IMR-90 (cell line): ENCODE measurements at regions not wholly inside any gene's neighbourhood (a gene's known extent, or its start where the extent isn't known, plus 50 kb on each side); places are given as distances from the start of the nearest gene placed in this dataset.

Experiments used
- ATAC-seq: fragments of 200-7000 bp; cut with Tn5 transposase; 2 replicates; pipeline ENCODE4 v1.9.1; 2020; ENCODE audit warnings: low read depth, mild to moderate bottlenecking, moderate library complexity
- BruUV-seq: library from RNA; stranded (reverse); fragments of 400-500 nt; replicated peaks from 2 replicates; lab custom pipeline; 2021; lab: Mats Ljungman, UMichigan
- CTCF ChIA-PET: fragments of 300-600 bp; formaldehyde crosslinking; extraction: SDS; loops from one replicate; lab custom pipeline; 2021; ENCODE audit warnings: antibody characterized with exemption; lab: Yijun Ruan, JAX
- POLR2A ChIA-PET: fragments of 300-600 bp; sonication (Branson Sonifier 250); formaldehyde crosslinking; loops from one replicate; lab custom pipeline; 2022; ENCODE audit warnings: antibody characterized with exemption; ENCODE audit not compliant: unreplicated experiment; lab: Charles Lee
- DNase-seq: peaks from one replicate; pipeline ENCODE4 v3.0.0; 2013
- H2AFZ ChIP-seq: replicated peaks from 2 replicates; pipeline ENCODE3; 2013; ENCODE audit warnings: low read length, mild to moderate bottlenecking; ENCODE audit not compliant: poor library complexity
- H2AK5ac ChIP-seq: 2 replicates; pipeline ENCODE4 v1.6.1; 2013; ENCODE audit warnings: low read depth, low read length, inconsistent platforms
- H2AK9ac ChIP-seq: replicated peaks from 2 replicates; pipeline ENCODE3; 2013; ENCODE audit warnings: mild to moderate bottlenecking, low read depth, low read length, moderate library complexity; ENCODE audit not compliant: poor library complexity
- H2BK120ac ChIP-seq: 2 replicates; pipeline ENCODE4 v1.6.1; 2013; ENCODE audit warnings: low read depth, low read length, inconsistent platforms
- H2BK15ac ChIP-seq: 3 replicates; pipeline ENCODE4 v1.6.1; 2013; ENCODE audit warnings: low read depth, low read length, inconsistent platforms
- H2BK20ac ChIP-seq: 2 replicates; pipeline ENCODE4 v1.6.1; 2013; ENCODE audit warnings: low read depth, mild to moderate bottlenecking, inconsistent platforms, low read length, moderate library complexity
- H2BK5ac ChIP-seq: 2 replicates; pipeline ENCODE4 v1.6.1; 2013; ENCODE audit warnings: mild to moderate bottlenecking, low read depth, low read length, inconsistent platforms; ENCODE audit not compliant: poor library complexity, severe bottlenecking
- H3K14ac ChIP-seq: replicated peaks from 2 replicates; pipeline ENCODE4 v1.6.1; 2013; ENCODE audit warnings: low read depth, low read length, inconsistent platforms
- H3K18ac ChIP-seq: 2 replicates; pipeline ENCODE4 v1.6.1; 2013; ENCODE audit warnings: low read depth, low read length, control low read depth
- H3K23ac ChIP-seq: 2 replicates; pipeline ENCODE4 v1.6.1; 2013; ENCODE audit warnings: low read depth, low read length, inconsistent platforms
- H3K27ac ChIP-seq: 2 replicates; pipeline ENCODE4 v1.5.1; 2013; ENCODE audit warnings: mild to moderate bottlenecking, control low read depth, low read length; ENCODE audit not compliant: insufficient read depth
- H3K27me3 ChIP-seq: 2 replicates; pipeline ENCODE4 v1.6.1; 2013; ENCODE audit warnings: low read length; ENCODE audit not compliant: control insufficient read depth, insufficient read depth
- H3K36me3 ChIP-seq: 2 replicates; pipeline ENCODE4 v1.6.1; 2013; ENCODE audit warnings: low read length, mixed read lengths; ENCODE audit not compliant: control insufficient read depth, insufficient read depth
- H3K4ac ChIP-seq: 2 replicates; pipeline ENCODE4 v1.6.1; 2013; ENCODE audit warnings: low read depth, low read length, inconsistent platforms
- H3K4me1 ChIP-seq: 2 replicates; pipeline ENCODE4 v1.6.1; 2013; ENCODE audit warnings: low read length, mixed read lengths; ENCODE audit not compliant: control insufficient read depth, insufficient read depth
- H3K4me2 ChIP-seq: 2 replicates; pipeline ENCODE4 v1.6.1; 2013; ENCODE audit warnings: low read depth, mild to moderate bottlenecking, control low read depth, low read length, moderate library complexity
- H3K4me3 ChIP-seq: 2 replicates; pipeline ENCODE4 v1.5.1; 2013; ENCODE audit warnings: low read depth, mild to moderate bottlenecking, control low read depth, low read length, moderate library complexity; ENCODE audit not compliant: insufficient read depth
- H3K56ac ChIP-seq: 2 replicates; pipeline ENCODE4 v1.6.1; 2013; ENCODE audit warnings: low read length, inconsistent platforms; ENCODE audit not compliant: insufficient read depth; ENCODE audit errors: extremely low read depth
- H3K79me1 ChIP-seq, 2 experiments: 2 replicates each; pipeline ENCODE4 v1.6.1; 2013; ENCODE audit warnings: low read length in 2 of 2, inconsistent platforms in 1 of 2, low read depth in 1 of 2
- H3K9ac ChIP-seq: 2 replicates; pipeline ENCODE4 v1.6.1; 2013; ENCODE audit warnings: low read depth, low read length, control low read depth
- H3K9me1 ChIP-seq: 2 replicates; pipeline ENCODE4 v1.6.1; 2013; ENCODE audit warnings: low read length, inconsistent platforms; ENCODE audit not compliant: insufficient read depth
- H3K9me3 ChIP-seq: 2 replicates; pipeline ENCODE4 v1.6.1; 2013; ENCODE audit warnings: low read length; ENCODE audit not compliant: control insufficient read depth, insufficient read depth
- H4K20me1 ChIP-seq: 2 replicates; pipeline ENCODE4 v1.6.1; 2013; ENCODE audit warnings: low read length, inconsistent platforms; ENCODE audit not compliant: insufficient read depth
- H4K5ac ChIP-seq: 2 replicates; pipeline ENCODE4 v1.6.1; 2013; ENCODE audit warnings: mild to moderate bottlenecking, low read depth, low read length, control low read depth
- H4K8ac ChIP-seq, 2 experiments: 2 replicates each; pipeline ENCODE4 v1.6.1; 2013; ENCODE audit warnings: low read depth in 2 of 2, low read length in 2 of 2, control low read depth in 1 of 2, inconsistent platforms in 1 of 2
- H4K91ac ChIP-seq: 2 replicates; pipeline ENCODE4 v1.6.1; 2013; ENCODE audit warnings: low read depth, low read length, inconsistent platforms; ENCODE audit not compliant: insufficient read depth
- BHLHE40 ChIP-seq: fragments of 150-350 bp; IDR thresholded peaks from 2 replicates; pipeline ENCODE4 v1.6.1; 2016; ENCODE audit warnings: mild to moderate bottlenecking, low read depth, low read length
- CEBPB ChIP-seq: IDR thresholded peaks from 2 replicates; pipeline ENCODE4 v1.6.1; 2012; ENCODE audit warnings: low read depth, low read length, improper control_type of control experiment
- CHD1 ChIP-seq: IDR thresholded peaks from 2 replicates; pipeline ENCODE4 v1.6.1; 2012; ENCODE audit warnings: low read depth, low read length, improper control_type of control experiment
- CTCF ChIP-seq: conservative IDR thresholded peaks from 2 replicates; pipeline ENCODE4 v1.5.1; 2012; ENCODE audit warnings: mild to moderate bottlenecking, low read depth, low read length, improper control_type of control experiment
- ELK1 ChIP-seq: fragments of 150-350 bp; IDR thresholded peaks from 2 replicates; pipeline ENCODE4 v1.6.1; 2016; ENCODE audit warnings: low read depth, mild to moderate bottlenecking, low read length, moderate library complexity, borderline replicate concordance
- FOS ChIP-seq: fragments of 150-350 bp; IDR thresholded peaks from 2 replicates; pipeline ENCODE4 v1.6.1; 2016; ENCODE audit warnings: low read depth, low read length
- MAFK ChIP-seq: IDR thresholded peaks from 2 replicates; pipeline ENCODE4 v1.6.1; 2012; ENCODE audit warnings: low read depth, low read length, improper control_type of control experiment
- MAZ ChIP-seq: IDR thresholded peaks from 2 replicates; pipeline ENCODE4 v1.6.1; 2012; ENCODE audit warnings: low read depth, mild to moderate bottlenecking, low read length, improper control_type of control experiment, moderate library complexity, borderline replicate concordance
- MXI1 ChIP-seq: IDR thresholded peaks from 2 replicates; pipeline ENCODE4 v1.6.1; 2012; ENCODE audit warnings: low read depth, mild to moderate bottlenecking, low read length, moderate library complexity, borderline replicate concordance
- NFE2L2 ChIP-seq: fragments of 150-350 bp; IDR thresholded peaks from 2 replicates; pipeline ENCODE4 v1.6.1; 2016; ENCODE audit warnings: low read depth, mild to moderate bottlenecking, low read length
- POLR2A ChIP-seq: IDR thresholded peaks from 2 replicates; pipeline ENCODE4 v1.6.1; 2012; ENCODE audit warnings: mild to moderate bottlenecking, low read depth, low read length
- RAD21 ChIP-seq: IDR thresholded peaks from 2 replicates; pipeline ENCODE4 v1.6.1; 2012; ENCODE audit warnings: low read length, improper control_type of control experiment
- RCOR1 ChIP-seq: IDR thresholded peaks from 2 replicates; pipeline ENCODE4 v1.6.1; 2012; ENCODE audit warnings: mild to moderate bottlenecking, low read length, improper control_type of control experiment; ENCODE audit not compliant: insufficient replicate concordance
- RFX5 ChIP-seq: IDR thresholded peaks from 2 replicates; pipeline ENCODE4 v1.8.0; 2012; ENCODE audit warnings: low read depth, mild to moderate bottlenecking, low read length, moderate library complexity
- SMC3 ChIP-seq: fragments of 150-350 bp; IDR thresholded peaks from 2 replicates; pipeline ENCODE4 v1.6.1; 2016; ENCODE audit warnings: low read depth, mild to moderate bottlenecking, antibody characterized with exemption, low read length, moderate library complexity
- USF2 ChIP-seq: fragments of 150-350 bp; IDR thresholded peaks from 2 replicates; pipeline ENCODE4 v1.6.1; 2017; ENCODE audit warnings: mild to moderate bottlenecking, antibody characterized with exemption, low read length, low read depth
- WGBS, 2 experiments: methylation state at CpG; one replicate each; pipeline versions ENCODE4 v1.1.5 to v1.1.7; 2013; ENCODE audit warnings: missing lambda C conversion rate in 2 of 2; ENCODE audit not compliant: insufficient read length in 1 of 2; ENCODE audit errors: extremely low coverage in 2 of 2; 5-methylcytosine and 5-hydroxymethylcytosine counted together
- dilution Hi-C: fragments of 300-500 bp; cut with HindIII; formaldehyde crosslinking; loops from one replicate; pipeline ENCODE4 v1.14.3; 2018; ENCODE audit warnings: low sequenced_read_pairs; ENCODE audit not compliant: unreplicated experiment
- in situ Hi-C: fragments of 300-500 bp; cut with MboI; formaldehyde crosslinking; loops from 3 replicates; pipeline ENCODE4 v1.14.3; 2019; ENCODE audit warnings: low sequenced_read_pairs, inconsistent platforms, mixed read lengths
- intact Hi-C: fragments of 100-400 bp; cut with micrococcal nuclease; formaldehyde crosslinking; loops from 2 replicates; pipeline ENCODE4 v1.10.0; 2022

- Histone ChIP-seq H3K18ac (no peak overlapping the region), H3K79me1 (no peaks in the 10 kb centered on the region), H3K9me1 (no peaks in the 10 kb centered on the region), H3K27ac (no peak overlapping the region), H4K91ac (no peak overlapping the region), H2BK5ac (no peak overlapping the region), H3K9me3 (peaks cover 7% of the 10 kb centered on the region), H3K36me3 (no peaks in the 10 kb centered on the region), H2BK15ac (no peak overlapping the region), H3K23ac (no peak overlapping the region), H3K4ac (no peak overlapping the region), H3K14ac (no peak overlapping the region), H3K4me3 (no peak overlapping the region), H3K4me1 (no peaks in the 10 kb centered on the region), H3K27me3 (no peaks in the 10 kb centered on the region), H2BK120ac (no peak overlapping the region), H4K20me1 (no peaks in the 10 kb centered on the region), H2AK9ac (no peak overlapping the region), H2AK5ac (no peak overlapping the region), H4K8ac (no peak overlapping the region), H3K56ac (no peak overlapping the region), H3K9ac (no peak overlapping the region), H2BK20ac (no peak overlapping the region), H3K4me2 (no peak overlapping the region), H4K5ac (no peak overlapping the region), H2AFZ (no peak overlapping the region)
- WGBS, 2 experiments, result 57% methylated on average over 1 of the region's 2 CpGs; no CpG with 5 or more reads in 1 of the 2 experiments
- in situ Hi-C loops, result no loop called here
- BruUV-seq, result no TSS peak
- dilution Hi-C loops, result no loop called here
- intact Hi-C loops, result no loop called here
- POLR2A ChIA-PET, result no interaction called here
- CTCF ChIA-PET, result no interaction called here
- no peak for ATAC-seq
- DNase-seq, result no peak
- TF ChIP-seq RFX5 (no peak), BHLHE40 (no peak), SMC3 (no peak), NFE2L2 (no peak), ELK1 (no peak), USF2 (no peak), CTCF (no peak), MAFK (no peak), RAD21 (no peak), MXI1 (no peak), CHD1 (no peak), FOS (no peak), CEBPB (no peak), RCOR1 (no peak), POLR2A (no peak), MAZ (no peak)
These were observed 535.3 kb upstream of the LRFN5 start for GRCh38 chr14:41071351-41071750.
